Stimulated activated CD8-positive, alpha-beta memory T cell treated with anti-CD3 and anti-CD28 coated beads, Interleukin-12 subunit alpha, Interleukin-12 subunit beta, amount 100 ng/mL, for 24 hours (primary cell): ENCODE measurements at regions not wholly inside any gene's neighbourhood (a gene's known extent, or its start where the extent isn't known, plus 50 kb on each side); places are given as distances from the start of the nearest gene placed in this dataset.

Source experiments
- DNase-seq: peaks from one replicate; pipeline ENCODE4 v3.0.0-alpha.2; 2020; ENCODE audit errors: extremely low read depth

- DNase-seq, result no peak
Measured at GRCh38 chr2:41907771-41908207, 140.0 kb upstream of the PKDCC start.

- no peak for DNase-seq
Measured at GRCh38 chr2:41908349-41908748, 139.5 kb upstream of the PKDCC start.

- DNase-seq, result no peak
Measured at GRCh38 chr2:41909584-41909983, 138.2 kb upstream of the PKDCC start.

GRCh38 chr2:41910126-41910525, 137.7 kb upstream of the PKDCC start:
- no peak for DNase-seq

- DNase-seq, result no peak
Measured at GRCh38 chr2:41911033-41911432, 136.8 kb upstream of the PKDCC start.

- no peak for DNase-seq
Measured at GRCh38 chr2:41912337-41912736, 135.5 kb upstream of the PKDCC start.

- no peak for DNase-seq
Measured at GRCh38 chr2:41912776-41913175, 135.0 kb upstream of the PKDCC start.

GRCh38 chr2:41913311-41913710, 134.5 kb upstream of the PKDCC start:
- DNase-seq, result no peak

GRCh38 chr2:41913921-41914609, 133.8 kb upstream of the PKDCC start:
- no peak for DNase-seq

- no peak for DNase-seq
Measured at GRCh38 chr2:41914936-41915335, 132.9 kb upstream of the PKDCC start.

GRCh38 chr2:41916177-41916576, 131.6 kb upstream of the PKDCC start:
- DNase-seq, result no peak

- no peak for DNase-seq
Measured at GRCh38 chr2:41917587-41917986, 130.2 kb upstream of the PKDCC start.

- DNase-seq, result no peak
Measured at GRCh38 chr2:41919135-41919534, 128.7 kb upstream of the PKDCC start.

- no peak for DNase-seq
Measured at GRCh38 chr2:41920181-41920580, 127.6 kb upstream of the PKDCC start.

GRCh38 chr2:41920812-41921211, 127.0 kb upstream of the PKDCC start:
- DNase-seq, result no peak

GRCh38 chr2:41922177-41922576, 125.6 kb upstream of the PKDCC start:
- no peak for DNase-seq

GRCh38 chr2:41923156-41923786, 124.5 kb upstream of the PKDCC start:
- no peak for DNase-seq

GRCh38 chr2:41924024-41924423, 123.8 kb upstream of the PKDCC start:
- no peak for DNase-seq

GRCh38 chr2:41924709-41925408, 123.0 kb upstream of the PKDCC start:
- no peak for DNase-seq

GRCh38 chr2:41925712-41926111, 122.1 kb upstream of the PKDCC start:
- no peak for DNase-seq

GRCh38 chr2:41926614-41927580, 120.9 kb upstream of the PKDCC start:
- no peak for DNase-seq
